Renal pelvis (tissue), 1 donor: ENCODE measurements at regions not wholly inside any gene's neighbourhood (a gene's known extent, or its start where the extent isn't known, plus 50 kb on each side); places are given as distances from the start of the nearest gene placed in this dataset.

Experiments
- DNase-seq: peaks from one replicate; pipeline ENCODE4 v3.0.0-alpha.2; 2013

- no peak for DNase-seq
Measured at GRCh38 chr10:110373857-110374654, 69.3 kb upstream of the SMNDC1 start.

- no peak for DNase-seq
Measured at GRCh38 chr10:110375121-110375520, 70.4 kb upstream of the SMNDC1 start.

- no peak for DNase-seq
Measured at GRCh38 chr10:110376021-110376766, 71.5 kb upstream of the SMNDC1 start.

GRCh38 chr10:110376767-110377160 lies 72.0 kb upstream of the SMNDC1 start:
- no peak for DNase-seq

GRCh38 chr10:110378006-110378405 lies 73.3 kb upstream of the SMNDC1 start:
- no peak for DNase-seq

- DNase-seq = no peak
Measured at GRCh38 chr10:110378533-110379108, 73.9 kb upstream of the SMNDC1 start.

- DNase-seq = no peak
Measured at GRCh38 chr10:110379831-110380230, 75.1 kb upstream of the SMNDC1 start.

- no peak for DNase-seq
Measured at GRCh38 chr10:110380293-110380692, 75.6 kb upstream of the SMNDC1 start.

GRCh38 chr10:110382695-110383094 lies 78.0 kb upstream of the SMNDC1 start:
- DNase-seq = no peak

- no peak for DNase-seq
Measured at GRCh38 chr10:110387617-110387982, 82.9 kb upstream of the SMNDC1 start.

- DNase-seq = no peak
Measured at GRCh38 chr10:110387983-110388686, 83.4 kb upstream of the SMNDC1 start.

GRCh38 chr10:110388687-110389052 lies 84.0 kb upstream of the SMNDC1 start:
- DNase-seq = no peak

GRCh38 chr10:110389255-110389654 lies 84.5 kb upstream of the SMNDC1 start:
- DNase-seq = no peak

GRCh38 chr10:110391541-110391940 lies 86.8 kb upstream of the SMNDC1 start:
- no peak for DNase-seq

GRCh38 chr10:110392121-110392520 lies 87.4 kb upstream of the SMNDC1 start:
- no peak for DNase-seq

GRCh38 chr10:110392868-110393740 lies 88.4 kb upstream of the SMNDC1 start:
- DNase-seq = no peak

- DNase-seq = no peak
Measured at GRCh38 chr10:110393866-110394265, 89.1 kb upstream of the SMNDC1 start.

- DNase-seq = no peak
Measured at GRCh38 chr10:110394296-110394695, 89.6 kb upstream of the SMNDC1 start.

- no peak for DNase-seq
Measured at GRCh38 chr10:110394898-110395297, 90.2 kb upstream of the SMNDC1 start.

GRCh38 chr10:110395350-110396283 lies 90.9 kb upstream of the SMNDC1 start:
- DNase-seq = peak; percentile 68
